HG02943 (cell line): ENCODE measurements at regions not wholly inside any gene's neighbourhood (a gene's known extent, or its start where the extent isn't known, plus 50 kb on each side); places are given as distances from the start of the nearest gene placed in this dataset.

Experiments
- ATAC-seq: cut with Tn5 transposase; IDR thresholded peaks from one replicate; pipeline ENCODE4 v1.9.1; 2021; ENCODE audit warnings: mild to moderate bottlenecking, low read depth, moderate library complexity; ENCODE audit not compliant: unreplicated experiment

- ATAC-seq, result no peak
Measured at GRCh38 chr2:45301307-45302277, 292.3 kb upstream of the SIX2 start.

DNA sequence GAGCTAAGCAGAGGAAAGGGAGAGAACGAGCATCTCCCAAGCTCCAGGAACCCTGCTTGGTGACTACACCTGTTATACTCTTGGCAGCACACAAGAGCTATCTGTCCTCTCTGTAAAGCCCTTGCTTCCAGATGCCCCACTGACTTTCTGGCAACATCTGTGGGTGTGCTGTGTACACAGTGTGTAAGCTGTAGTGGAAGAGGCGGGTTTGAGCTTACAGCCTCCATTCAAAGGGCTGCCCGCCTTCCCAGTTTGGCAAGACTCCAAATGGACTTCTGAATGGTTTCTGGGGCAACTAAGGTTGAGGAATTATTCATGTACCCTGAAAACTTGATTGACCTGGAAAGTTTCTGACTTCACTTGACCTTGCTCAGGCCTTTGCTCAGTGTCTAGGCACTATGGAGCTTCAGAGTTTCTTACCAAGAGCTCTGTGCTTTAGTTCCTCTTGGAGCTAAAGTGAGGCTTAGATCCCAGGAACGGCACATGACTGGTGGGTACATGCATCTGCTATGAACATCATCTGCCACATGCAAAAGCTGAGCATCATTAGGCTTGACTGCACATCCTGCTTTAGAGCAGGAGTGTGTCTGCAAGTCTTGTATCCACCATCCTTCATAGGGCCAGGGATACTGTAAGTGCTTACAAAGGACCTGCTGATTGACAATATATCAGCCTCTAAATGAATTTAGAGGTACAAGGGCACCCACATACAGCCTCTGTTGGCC, 290.9 kb upstream of the SIX2 start:
- no peak for ATAC-seq

DNA sequence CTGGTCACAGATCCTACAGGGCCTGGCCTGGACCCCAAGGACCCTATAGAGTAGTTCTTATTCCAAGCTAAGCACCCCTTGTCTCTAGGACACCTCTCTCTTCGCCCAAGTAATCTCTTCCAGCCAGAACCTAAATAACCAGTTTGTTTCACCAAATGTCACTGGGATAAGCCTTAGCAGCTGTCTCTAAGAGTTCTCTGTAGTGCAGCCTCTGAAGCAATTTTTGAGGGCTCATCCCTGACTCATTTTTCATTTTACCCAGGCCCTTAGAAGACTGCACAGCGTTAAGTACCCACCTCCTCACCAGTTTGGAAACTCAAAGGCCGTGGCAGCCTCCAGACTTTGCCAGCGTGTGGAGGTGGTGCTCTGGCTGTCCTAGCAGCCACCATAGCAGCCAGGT, 290.1 kb upstream of the SIX2 start:
- ATAC-seq, result no peak

DNA sequence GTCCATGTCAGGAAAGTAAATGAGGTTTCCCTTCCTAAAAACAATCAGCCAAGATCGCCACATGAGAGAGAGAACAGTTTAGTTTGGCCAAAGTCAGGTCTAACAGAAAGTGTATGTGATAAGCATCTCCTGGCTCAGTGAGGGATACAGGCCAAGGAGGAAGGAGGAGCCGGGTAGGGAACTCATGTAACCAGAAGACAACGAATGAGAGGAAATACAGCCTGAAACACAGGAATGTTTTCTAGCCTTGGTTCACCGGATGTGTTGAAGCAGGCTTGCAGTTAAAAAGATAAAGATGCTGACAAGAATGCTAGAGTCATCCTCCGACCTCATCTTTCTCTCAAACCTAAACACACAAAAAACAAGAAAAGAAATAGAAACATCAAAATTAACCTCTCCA, 283.9 kb upstream of the SIX2 start:
- no peak for ATAC-seq

- no peak for ATAC-seq
Measured at GRCh38 chr2:45291296-45291701, 282.0 kb upstream of the SIX2 start.

DNA sequence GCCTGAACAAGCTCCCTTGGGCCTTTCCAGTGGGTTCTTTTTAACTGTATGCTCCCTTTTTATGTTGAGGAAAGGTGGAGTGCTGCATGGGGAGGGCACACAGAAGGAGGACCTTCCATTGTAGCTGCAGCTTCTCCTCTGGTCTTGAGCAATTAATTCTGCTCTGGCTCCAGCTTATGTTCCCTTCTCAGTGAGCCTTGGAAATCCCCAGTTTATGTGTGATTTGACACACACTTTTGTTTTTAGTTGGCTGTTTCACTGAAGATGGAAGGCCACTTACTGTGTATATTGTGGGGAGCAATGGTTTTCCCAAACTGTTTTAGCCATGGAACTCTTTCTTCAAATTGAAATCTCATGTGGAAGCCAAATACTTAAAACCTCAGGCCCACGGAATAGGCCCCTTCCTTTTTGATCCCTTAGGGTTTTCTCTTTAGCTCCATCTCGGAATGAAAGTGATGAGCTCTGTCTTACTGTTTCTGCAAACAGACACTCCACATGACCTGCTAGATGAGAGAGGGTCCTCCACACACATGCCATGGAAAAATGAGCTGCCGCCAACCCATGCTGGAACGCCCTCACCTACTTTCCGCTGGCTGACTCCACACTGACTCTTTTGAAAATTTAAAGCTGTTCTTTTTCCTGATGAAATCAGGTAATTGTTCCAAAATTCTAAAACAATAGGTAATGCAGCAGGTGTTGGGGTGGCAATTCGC, 280.9 kb upstream of the SIX2 start:
- ATAC-seq, result no peak

GRCh38 chr2:45288532-45289417, 279.5 kb upstream of the SIX2 start:
- ATAC-seq, result no peak

DNA sequence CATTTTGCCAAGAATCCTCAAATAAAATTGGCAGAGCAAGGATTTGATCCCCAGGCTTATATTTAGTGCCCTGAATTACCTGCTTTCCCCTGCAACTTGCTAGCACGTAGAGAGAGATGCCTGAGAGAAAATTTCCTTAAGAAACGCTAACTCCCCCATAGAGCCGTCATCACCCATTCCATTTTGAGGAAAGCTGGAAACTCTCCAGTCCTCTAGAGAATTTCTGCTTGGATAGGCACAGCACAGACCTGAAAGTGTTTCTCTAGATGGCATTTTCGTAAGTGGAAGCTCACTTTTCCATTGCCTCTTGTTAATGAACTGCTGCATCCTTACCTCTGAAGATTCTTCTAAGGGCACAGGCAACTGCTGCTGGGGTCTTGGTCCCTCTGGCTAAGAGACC, 277.8 kb upstream of the SIX2 start:
- no peak for ATAC-seq

GRCh38 chr2:45285771-45286390, 276.6 kb upstream of the SIX2 start:
- ATAC-seq, result no peak

DNA sequence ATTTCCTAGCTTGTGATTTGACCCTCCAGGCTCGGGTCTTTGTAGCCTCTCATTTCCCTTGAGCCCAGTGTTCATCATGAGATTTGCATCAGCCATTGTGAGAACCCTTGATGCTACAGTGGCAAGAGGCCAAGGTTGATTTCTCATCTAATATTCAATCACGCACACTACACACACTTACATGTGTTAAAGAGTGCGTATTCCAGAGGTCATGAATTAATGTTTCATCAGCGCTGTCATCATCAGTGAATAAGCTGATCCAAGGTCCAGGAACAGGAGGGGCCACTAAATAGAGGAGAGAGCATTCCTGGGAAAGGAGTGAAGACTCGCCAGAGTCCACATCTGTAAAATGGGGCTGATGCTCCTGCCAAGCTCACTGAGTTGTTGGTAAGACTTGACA, 276.1 kb upstream of the SIX2 start:
- ATAC-seq, result no peak

GRCh38 chr2:45284621-45284995, 275.4 kb upstream of the SIX2 start:
- ATAC-seq, result no peak

GRCh38 chr2:45283764-45284620, 274.7 kb upstream of the SIX2 start:
- no peak for ATAC-seq

DNA sequence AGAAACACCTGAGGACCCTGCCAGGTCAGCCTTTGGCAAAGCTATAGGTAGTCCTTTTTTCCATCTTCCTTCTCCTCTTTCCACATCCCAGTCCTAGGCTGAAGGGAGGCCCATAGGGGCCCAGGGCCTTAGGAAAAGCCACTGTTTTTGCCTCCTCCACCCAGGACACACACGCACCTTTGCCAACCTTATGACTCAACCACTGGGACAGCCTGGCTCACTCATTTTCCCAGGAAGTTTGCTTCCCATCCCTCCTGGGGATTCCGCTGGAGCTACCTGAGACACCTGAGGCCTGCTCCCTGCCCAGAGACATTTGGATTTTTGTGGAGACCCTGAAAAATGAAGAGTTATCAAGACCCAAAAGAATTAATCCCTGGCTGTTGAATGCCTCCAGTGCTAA, 273.4 kb upstream of the SIX2 start:
- no peak for ATAC-seq

DNA sequence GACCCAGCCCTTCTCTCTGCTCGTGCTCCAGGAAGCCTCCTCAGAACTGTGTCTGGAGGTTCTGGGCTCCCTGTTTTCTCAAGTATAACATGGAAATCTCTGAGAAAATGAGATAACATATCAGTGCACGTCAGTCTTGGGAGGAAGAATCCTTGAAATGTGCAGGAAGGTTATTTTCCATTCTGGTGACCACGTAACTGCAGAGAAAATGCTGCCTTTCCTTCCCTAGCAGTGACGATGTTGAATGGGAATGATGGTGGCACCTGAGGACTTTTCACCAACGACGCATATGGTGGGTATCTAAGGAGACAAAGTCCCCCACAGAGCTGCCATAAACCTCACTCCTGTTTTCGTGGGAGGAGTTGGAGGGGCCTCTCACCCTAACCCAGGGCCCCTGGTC, 272.1 kb upstream of the SIX2 start:
- no peak for ATAC-seq

GRCh38 chr2:45280794-45281193, 271.5 kb upstream of the SIX2 start:
- ATAC-seq, result no peak

- no peak for ATAC-seq
Measured at GRCh38 chr2:45279356-45279755, 270.1 kb upstream of the SIX2 start.

GRCh38 chr2:45278365-45279078, 269.3 kb upstream of the SIX2 start:
- no peak for ATAC-seq

DNA sequence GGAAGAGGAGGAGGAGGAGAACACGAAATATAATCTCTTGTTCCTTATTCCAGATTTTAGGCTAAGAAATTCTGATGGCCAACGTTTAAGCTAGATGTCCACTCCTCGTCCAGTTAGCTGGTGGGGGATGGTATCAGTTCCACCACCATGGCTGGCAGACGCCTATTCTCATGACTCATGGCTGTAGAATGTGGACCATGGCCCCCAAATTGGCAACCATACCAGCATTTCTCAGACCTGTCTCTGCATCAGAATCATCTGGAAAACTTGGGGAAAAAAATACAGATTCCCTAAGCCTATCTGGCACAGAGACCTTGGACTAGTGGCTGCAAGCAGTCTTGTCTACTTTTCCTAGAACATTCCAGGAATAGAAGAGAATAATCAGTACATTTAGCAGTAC, 267.7 kb upstream of the SIX2 start:
- ATAC-seq, result no peak
